GM21526 (cell line): ENCODE measurements at regions not wholly inside any gene's neighbourhood (a gene's known extent, or its start where the extent isn't known, plus 50 kb on each side); places are given as distances from the start of the nearest gene placed in this dataset.

ENCODE experiments used
- ATAC-seq: cut with Tn5 transposase; IDR thresholded peaks from one replicate; pipeline ENCODE4 v1.9.1; 2021; ENCODE audit warnings: moderate library complexity; ENCODE audit not compliant: unreplicated experiment, low FRiP score

DNA sequence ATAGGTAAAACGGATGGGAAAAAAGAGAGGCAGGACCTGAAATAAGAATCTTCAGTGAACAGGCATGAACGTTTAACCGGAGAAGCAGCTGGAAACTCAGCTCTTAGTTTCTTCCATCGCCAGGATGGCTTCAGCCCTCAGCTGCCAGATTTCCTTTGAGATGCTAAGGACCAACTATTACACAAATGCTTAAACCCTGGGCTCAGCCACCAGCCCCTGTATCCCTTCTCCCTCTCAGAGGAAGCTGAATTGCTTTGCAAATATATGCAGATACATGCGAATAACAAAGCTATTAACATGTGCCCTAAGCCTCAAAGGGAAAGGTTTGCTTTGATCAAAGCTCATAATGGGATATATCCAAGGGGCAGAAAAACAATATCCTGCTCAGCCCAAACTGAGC is 515.1 kb downstream of the OMA1 start:
- ATAC-seq: no peak

GRCh38 chr1:58030456-58030855 is 516.1 kb downstream of the OMA1 start:
- no peak for ATAC-seq

GRCh38 chr1:58017641-58018040 is 528.9 kb downstream of the OMA1 start:
- ATAC-seq: no peak

GRCh38 chr1:58013237-58013636 is 533.3 kb downstream of the OMA1 start:
- no peak for ATAC-seq

GRCh38 chr1:58011978-58012377 is 534.5 kb downstream of the OMA1 start:
- no peak for ATAC-seq

DNA sequence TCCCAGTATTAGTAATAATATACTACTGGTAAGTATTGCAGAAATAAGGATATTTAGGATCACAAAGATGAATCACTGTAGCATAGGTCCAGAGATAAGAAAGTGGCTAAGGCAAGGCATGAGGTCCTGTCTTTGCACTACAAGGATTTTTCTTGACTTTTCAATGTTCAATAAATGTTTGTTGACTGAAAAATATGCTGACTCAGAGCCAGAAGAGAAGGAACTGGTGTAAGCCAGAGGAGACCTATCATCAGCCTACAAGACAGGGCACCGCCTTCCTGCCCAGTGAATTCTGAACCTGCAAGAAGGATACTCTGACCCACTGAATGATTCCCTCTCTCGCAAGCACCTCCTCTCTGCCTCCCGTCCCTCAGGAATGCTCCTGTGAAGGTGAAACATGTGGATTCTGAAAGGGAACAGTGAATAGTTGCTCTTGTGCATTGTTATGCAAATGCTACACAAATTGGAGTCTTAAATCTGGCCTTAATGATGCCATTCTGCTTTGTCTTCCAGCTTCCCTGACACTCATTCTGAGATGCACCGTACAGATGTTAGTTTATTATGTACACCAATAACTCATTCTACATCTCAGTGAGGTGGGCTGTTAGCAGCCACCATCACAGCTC is 540.0 kb downstream of the OMA1 start:
- no peak for ATAC-seq

DNA sequence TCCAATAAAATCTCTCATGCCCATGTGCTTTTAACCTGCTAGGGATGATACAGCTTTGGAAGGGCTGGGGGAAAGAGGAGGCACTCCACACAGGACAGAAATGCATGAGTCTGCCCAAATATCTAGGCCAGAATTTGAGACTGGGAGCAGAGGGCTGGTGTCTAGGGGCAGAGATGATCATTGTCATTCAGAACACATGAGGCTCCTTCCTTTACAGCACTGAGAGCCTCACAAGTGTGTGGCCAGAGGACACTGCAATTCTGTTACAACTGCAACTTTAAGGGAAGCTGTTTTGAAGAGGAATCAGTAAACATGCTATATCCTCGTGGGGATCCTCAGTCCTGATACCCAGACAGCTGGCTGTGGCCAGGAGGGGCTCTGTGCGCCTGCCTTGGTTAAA is 541.3 kb downstream of the OMA1 start:
- ATAC-seq: no peak

DNA sequence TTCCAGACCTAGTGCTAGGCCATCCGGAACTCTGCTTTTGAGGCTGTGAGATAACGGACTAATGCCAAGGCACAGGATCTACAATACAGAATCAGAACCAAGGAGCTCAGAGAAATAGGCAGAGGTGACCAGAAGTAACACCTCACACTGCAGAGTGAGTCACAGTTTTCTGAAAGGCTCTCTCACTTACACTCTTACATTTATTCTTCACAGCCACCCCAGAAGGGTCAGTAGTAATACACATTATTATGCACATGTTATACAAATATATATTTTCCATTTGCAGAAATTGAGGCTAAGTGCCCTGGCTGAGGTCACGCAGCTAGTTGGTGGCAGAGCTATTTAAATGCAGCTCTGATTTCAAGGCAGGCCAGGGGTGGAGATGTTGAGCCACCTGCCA is 542.5 kb downstream of the OMA1 start:
- no peak for ATAC-seq

- ATAC-seq: no peak
These were observed 543.5 kb downstream of the OMA1 start for GRCh38 chr1:58003059-58003458.

- ATAC-seq: no peak
These were observed 545.7 kb downstream of the OMA1 start for GRCh38 chr1:58000821-58001220.

- no peak for ATAC-seq
These were observed 546.4 kb downstream of the OMA1 start for GRCh38 chr1:58000116-58000515.

DNA sequence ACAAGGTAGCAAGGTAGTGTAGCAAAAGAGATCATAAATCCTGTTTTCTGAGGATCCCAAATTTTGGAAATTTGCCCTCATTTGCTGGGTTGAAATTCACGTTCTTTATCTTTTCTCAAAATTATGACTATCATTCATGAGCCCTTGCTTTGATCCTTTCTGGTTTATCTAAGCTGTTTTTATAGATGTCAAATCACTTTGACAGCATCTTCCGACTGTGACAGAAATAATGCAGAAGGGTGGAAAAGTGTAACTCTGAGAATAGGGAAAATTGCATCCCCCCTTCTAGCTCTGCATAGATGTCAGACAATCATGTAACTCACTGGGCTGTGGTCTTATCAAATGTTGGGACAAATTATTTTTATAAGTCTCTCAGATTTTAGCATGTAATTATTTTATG is 550.1 kb downstream of the OMA1 start:
- no peak for ATAC-seq

GRCh38 chr1:57991289-57991688 is 555.2 kb downstream of the OMA1 start:
- ATAC-seq: no peak

GRCh38 chr1:57989877-57990276 is 556.6 kb downstream of the OMA1 start:
- no peak for ATAC-seq

DNA sequence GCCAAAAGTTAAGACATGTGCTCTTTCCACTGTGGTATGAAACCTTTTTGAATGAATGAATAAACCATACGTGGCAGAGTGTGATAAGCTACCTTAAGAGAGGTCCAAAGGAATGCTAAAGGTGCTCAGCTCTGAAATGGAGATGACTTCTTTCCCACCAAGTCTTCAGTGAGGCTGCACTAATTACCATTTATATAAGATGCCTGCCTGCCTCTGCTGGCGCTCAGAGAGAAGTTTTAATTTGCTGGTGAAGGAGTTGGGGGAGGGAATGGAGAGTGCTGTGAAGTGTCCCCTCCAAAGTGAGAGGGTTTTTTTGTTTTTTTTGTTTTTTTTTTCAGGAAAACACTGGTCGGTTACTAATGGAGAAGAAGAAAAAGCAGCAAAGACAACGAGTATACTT is 559.0 kb downstream of the OMA1 start:
- no peak for ATAC-seq

DNA sequence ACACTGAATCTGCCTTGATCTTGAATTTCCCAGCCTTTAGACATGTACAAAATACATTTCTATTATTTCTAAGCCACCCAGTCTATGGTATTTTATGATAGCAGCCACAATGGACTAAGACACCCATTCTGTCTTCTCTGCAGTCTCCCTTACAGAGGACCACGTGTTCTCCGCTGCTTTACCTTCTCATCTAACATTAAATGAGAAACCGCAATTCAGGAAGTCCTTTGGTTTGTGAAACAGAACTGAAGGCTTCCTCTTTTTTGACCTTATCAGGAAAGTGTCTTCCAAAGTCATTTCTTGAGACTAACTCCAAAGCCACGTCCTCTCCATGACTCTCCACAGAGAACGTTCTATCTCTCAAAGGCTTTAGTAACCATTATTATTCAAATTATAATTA is 560.1 kb downstream of the OMA1 start:
- ATAC-seq: no peak

DNA sequence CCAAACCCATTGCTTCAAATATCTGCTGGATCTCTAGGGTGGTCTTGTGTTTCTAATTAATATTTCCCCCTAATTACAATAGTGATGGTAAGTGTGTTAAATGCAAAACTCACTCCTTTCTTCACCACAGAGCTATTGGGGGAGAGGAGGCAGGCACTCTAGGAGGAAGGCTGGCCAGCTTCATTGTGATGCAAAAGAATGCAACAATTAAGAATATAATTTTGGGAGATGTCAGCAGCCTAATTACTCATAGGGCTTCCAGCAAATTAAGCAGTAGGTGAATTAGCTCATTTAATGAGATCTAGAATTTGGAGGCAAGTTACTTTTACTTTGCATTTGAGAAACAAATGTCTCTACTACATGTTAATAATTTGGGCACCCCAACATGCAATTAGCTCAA is 560.4 kb upstream of the DAB1 start:
- ATAC-seq: no peak

DNA sequence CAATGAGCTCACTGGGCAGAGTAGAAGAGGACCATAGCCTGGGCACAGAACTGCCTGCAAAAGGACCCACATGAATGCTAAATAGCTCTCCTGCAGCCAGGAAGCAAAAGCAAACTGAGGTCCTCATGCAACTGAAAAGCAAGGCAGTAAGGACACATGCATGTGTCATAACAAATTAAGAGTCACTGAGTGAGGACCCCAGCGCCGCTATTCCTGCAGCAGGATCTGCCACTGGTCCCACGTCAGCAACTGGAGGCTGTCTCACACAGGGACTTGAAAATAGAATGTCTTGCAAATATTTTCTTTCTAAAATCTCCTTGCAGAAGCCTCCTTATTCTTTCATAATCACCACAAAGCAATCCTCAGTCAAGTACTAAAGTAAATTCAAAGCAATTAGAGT is 559.6 kb upstream of the DAB1 start:
- ATAC-seq: no peak

GRCh38 chr1:57982852-57983251 is 559.0 kb upstream of the DAB1 start:
- ATAC-seq: no peak

DNA sequence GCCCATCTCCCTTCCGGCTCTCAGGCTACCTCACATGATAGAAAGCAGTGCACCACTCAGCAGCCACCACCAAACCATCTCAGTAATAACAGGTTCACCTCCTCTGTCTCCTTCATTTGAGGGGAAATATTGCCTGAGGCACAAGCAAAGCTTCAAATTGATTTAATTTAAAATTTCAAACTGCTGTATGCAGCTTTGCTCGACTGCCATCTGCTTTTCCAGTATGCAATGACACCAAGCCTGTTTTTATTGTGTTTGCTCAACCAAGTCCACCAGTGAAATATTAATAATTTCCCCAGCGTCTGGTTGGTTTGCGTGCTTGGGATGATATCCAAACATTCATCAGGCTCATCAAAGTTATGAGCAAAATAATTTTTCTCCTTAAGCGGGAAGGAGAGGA is 552.4 kb upstream of the DAB1 start:
- ATAC-seq: no peak

GRCh38 chr1:57968321-57968720 is 544.5 kb upstream of the DAB1 start:
- no peak for ATAC-seq

- ATAC-seq: no peak
These were observed 543.0 kb upstream of the DAB1 start for GRCh38 chr1:57966751-57967406.

GRCh38 chr1:57966340-57966739 is 542.5 kb upstream of the DAB1 start:
- ATAC-seq: no peak
